ENCODE measurements at regions not wholly inside any gene's neighbourhood (a gene's known extent, or its start where the extent isn't known, plus 50 kb on each side); places are given as distances from the start of the nearest gene placed in this dataset.

DNA sequence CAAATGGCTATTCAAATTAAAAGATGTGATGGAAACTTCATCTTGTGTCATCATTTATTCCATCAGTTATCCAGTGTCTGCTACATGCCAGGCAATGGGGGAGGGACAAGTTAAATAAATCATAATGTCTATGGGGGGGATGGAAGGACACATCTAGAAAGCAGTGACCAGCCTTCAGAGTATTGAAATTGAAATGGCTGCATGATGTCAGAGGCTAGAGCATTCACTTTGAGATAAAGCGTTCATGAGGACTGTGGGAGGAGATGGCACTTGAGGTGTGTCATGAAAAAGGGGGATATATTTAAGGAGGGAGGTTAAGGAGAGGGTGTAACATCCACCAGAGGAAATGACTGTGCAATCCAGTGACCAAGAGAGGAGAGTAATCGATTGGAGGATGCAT, 50.6 kb downstream of the SLIT2 start:
- H3K27me3 Mint-ChIP-seq: no peaks in the 10 kb centered on the region
- no peaks in the 10 kb centered on the region for H3K9me3 Mint-ChIP-seq
- H3K4me1 Mint-ChIP-seq: no peaks in the 10 kb centered on the region
- ATAC-seq (replicated peaks): no peak
- H3K4me3 Mint-ChIP-seq: no peak overlapping the region
- no peak overlapping the region for H3K27ac Mint-ChIP-seq
- H3K36me3 Mint-ChIP-seq (ENCODE audit: low read depth): no peaks in the 10 kb centered on the region

DNA sequence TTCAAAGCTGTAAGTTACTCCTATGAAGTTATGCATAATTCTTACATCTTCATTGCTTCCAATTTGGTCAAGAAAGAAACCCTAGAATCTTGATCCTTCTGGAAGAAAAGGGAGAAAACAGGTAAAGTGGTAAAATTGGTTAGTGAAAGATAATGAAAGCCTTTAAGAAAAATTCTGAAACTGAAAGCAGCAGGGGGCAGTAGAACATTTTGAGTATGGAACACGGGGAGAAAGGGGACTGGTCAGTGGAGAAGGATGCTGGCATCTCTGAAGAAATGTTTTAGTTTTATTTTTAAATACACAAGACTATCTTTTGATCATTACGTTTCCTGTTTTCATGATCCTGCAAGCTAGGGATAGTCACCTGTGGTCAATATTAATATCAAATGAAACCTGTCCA, 54.3 kb downstream of the SLIT2 start:
- Mint-ChIP-seq H3K27me3 (no peaks in the 10 kb centered on the region), H3K36me3 (ENCODE audit: low read depth) (no peaks in the 10 kb centered on the region), H3K27ac (no peak overlapping the region), H3K4me3 (no peak overlapping the region), H3K9me3 (no peaks in the 10 kb centered on the region), H3K4me1 (no peaks in the 10 kb centered on the region)
- ATAC-seq (replicated peaks): no peak

DNA sequence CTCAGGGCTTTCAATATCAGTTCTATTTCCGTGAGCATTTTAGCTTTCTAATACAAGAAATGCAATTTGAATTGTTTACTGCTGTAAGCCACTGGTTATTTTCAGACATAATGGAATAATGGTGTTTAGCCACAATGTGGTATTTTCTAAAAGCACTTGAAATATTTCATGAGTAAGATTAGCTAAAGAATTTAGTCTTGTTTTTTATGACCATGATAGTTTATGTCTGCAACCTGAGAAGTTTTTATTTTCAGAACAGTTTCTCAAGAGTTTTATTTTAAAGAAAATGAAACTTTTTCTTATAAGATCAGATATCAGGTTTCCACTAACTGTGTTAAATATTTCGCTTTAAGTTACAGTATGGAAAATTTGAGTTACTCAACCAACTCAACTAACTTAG, 60.2 kb downstream of the SLIT2 start:
- H3K4me3 Mint-ChIP-seq: no peak overlapping the region
- no peak overlapping the region for H3K27ac Mint-ChIP-seq

GRCh38 chr4:20313237-20314030, 61.7 kb downstream of the SLIT2 start:
- Mint-ChIP-seq H3K36me3 (ENCODE audit: low read depth) (no peaks in the 10 kb centered on the region), H3K4me3 (no peak overlapping the region), H3K4me1 (no peaks in the 10 kb centered on the region), H3K9me3 (peaks cover 3% of the 10 kb centered on the region), H3K27ac (no peak overlapping the region), H3K27me3 (peaks cover 4% of the 10 kb centered on the region)
- ATAC-seq (replicated peaks): no peak

More for the DNA sequence above, 60.2 kb downstream of the SLIT2 start:
- Mint-ChIP-seq H3K27me3 (peaks cover 4% of the 10 kb centered on the region), H3K9me3 (peaks cover 3% of the 10 kb centered on the region), H3K36me3 (ENCODE audit: low read depth) (no peaks in the 10 kb centered on the region), H3K4me1 (no peaks in the 10 kb centered on the region)
- no peak for ATAC-seq (replicated peaks)

GRCh38 chr4:20317424-20317985, 65.8 kb downstream of the SLIT2 start:
- H3K4me3 Mint-ChIP-seq: no peak overlapping the region
- no peaks in the 10 kb centered on the region for H3K36me3 Mint-ChIP-seq (ENCODE audit: low read depth)
- peaks cover 3% of the 10 kb centered on the region for H3K9me3 Mint-ChIP-seq
- peaks cover 4% of the 10 kb centered on the region for H3K27me3 Mint-ChIP-seq
- no peak for ATAC-seq (replicated peaks)
- no peak overlapping the region for H3K27ac Mint-ChIP-seq
- no peaks in the 10 kb centered on the region for H3K4me1 Mint-ChIP-seq

- H3K27me3 Mint-ChIP-seq: peaks cover 4% of the 10 kb centered on the region
- no peak overlapping the region for H3K27ac Mint-ChIP-seq
- no peak overlapping the region for H3K4me3 Mint-ChIP-seq
- no peaks in the 10 kb centered on the region for H3K4me1 Mint-ChIP-seq
- no peaks in the 10 kb centered on the region for H3K36me3 Mint-ChIP-seq (ENCODE audit: low read depth)
- no peak for ATAC-seq (replicated peaks)
- peaks cover 3% of the 10 kb centered on the region for H3K9me3 Mint-ChIP-seq
These were observed 66.5 kb downstream of the SLIT2 start for GRCh38 chr4:20318001-20318908.

DNA sequence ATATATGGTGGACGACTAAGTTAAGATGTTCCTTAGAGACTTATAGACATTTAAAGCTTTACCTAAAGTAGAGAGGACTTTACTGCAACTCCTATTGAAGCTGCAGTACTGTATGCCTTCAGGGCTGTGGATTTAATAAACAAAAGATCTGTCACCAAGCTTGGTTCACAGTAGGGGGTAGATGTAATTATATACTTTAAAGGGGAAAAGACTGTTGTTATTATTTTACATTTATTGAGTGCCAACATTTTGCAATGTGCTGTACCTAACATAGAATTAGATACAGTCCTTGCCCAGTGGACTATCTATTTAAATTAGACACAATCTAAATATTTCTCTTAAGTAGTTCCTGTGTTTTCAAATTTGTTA, 67.2 kb downstream of the SLIT2 start:
- Mint-ChIP-seq H3K4me1 (no peaks in the 10 kb centered on the region), H3K9me3 (peaks cover 3% of the 10 kb centered on the region), H3K4me3 (no peak overlapping the region), H3K27ac (no peak overlapping the region), H3K36me3 (ENCODE audit: low read depth) (no peaks in the 10 kb centered on the region), H3K27me3 (peaks cover 4% of the 10 kb centered on the region)
- ATAC-seq (replicated peaks): no peak

DNA sequence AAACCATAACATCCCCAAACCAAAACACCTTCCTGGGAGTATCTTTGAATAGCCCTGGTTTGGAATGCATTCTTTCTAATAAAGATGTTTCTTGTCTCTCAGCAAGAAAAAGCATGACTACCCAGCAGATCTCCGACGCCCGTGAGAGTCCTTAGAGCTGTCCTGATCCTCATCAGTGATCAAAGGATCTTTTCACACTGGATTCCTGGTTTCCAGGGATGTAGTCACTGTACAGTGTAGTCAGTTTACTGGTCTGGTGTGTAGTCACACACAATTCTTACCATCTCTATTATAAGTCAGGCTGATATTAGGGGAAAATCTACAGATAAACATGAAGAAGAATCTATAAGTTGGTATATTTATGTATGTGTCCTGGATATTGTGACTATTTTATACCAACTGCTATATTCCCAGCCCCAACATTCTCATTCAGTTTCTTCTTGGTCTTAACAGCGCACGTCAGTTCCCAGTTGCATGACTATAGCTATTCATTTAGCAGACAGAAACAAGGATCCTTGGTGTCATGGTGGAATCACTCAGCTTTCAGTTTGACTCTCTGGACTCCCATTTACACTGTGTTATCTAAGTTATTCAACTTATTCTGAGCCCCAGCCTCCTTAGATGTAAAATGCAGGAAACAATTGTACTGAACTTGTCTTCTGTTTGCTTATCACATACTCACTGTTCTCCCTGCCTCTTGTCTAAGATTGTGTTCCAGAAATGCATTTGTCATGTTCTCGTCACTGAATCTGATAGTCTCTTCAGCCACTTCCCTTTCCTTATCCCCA, 68.3 kb downstream of the SLIT2 start:
- Mint-ChIP-seq H3K27me3 (peaks cover 4% of the 10 kb centered on the region), H3K9me3 (peaks cover 3% of the 10 kb centered on the region), H3K4me1 (no peaks in the 10 kb centered on the region), H3K36me3 (ENCODE audit: low read depth) (no peaks in the 10 kb centered on the region), H3K4me3 (no peak overlapping the region), H3K27ac (no peak overlapping the region)
- ATAC-seq (replicated peaks): no peak

DNA sequence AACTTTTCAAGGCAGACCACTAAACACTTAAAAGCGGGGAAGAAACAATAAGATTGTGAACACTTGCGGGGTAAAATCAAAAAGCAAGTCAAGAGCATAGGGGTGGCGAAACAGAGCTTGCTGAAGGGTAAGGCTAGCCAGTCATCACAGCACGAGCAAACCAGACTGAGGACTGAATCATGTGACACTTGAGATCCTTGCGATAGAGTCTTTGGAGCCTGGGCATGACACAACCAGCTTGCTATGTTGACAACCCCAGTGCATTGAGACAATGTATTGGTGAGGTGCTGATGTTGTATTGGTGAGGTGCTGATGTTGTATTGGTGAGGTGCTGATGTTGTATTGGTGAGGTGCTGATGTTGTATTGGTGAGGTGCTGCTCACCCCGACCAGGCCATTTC, 72.3 kb downstream of the SLIT2 start:
- no peaks in the 10 kb centered on the region for H3K9me3 Mint-ChIP-seq
- H3K27me3 Mint-ChIP-seq: peaks cover 4% of the 10 kb centered on the region
- no peaks in the 10 kb centered on the region for H3K4me1 Mint-ChIP-seq
- H3K4me3 Mint-ChIP-seq: no peak overlapping the region
- H3K36me3 Mint-ChIP-seq (ENCODE audit: low read depth): no peaks in the 10 kb centered on the region
- no peak overlapping the region for H3K27ac Mint-ChIP-seq
- ATAC-seq (replicated peaks): no peak

GRCh38 chr4:20326460-20326859, 74.8 kb downstream of the SLIT2 start:
- Mint-ChIP-seq H3K9me3 (no peaks in the 10 kb centered on the region), H3K27ac (no peak overlapping the region), H3K4me3 (no peak overlapping the region), H3K4me1 (no peaks in the 10 kb centered on the region), H3K27me3 (peaks cover 4% of the 10 kb centered on the region), H3K36me3 (ENCODE audit: low read depth) (no peaks in the 10 kb centered on the region)
- ATAC-seq (replicated peaks): no peak

- H3K36me3 Mint-ChIP-seq (ENCODE audit: low read depth): no peaks in the 10 kb centered on the region
- H3K27me3 Mint-ChIP-seq: peaks cover 5% of the 10 kb centered on the region
- peaks cover 1% of the 10 kb centered on the region for H3K9me3 Mint-ChIP-seq
- no peak overlapping the region for H3K27ac Mint-ChIP-seq
- H3K4me1 Mint-ChIP-seq: no peaks in the 10 kb centered on the region
- H3K4me3 Mint-ChIP-seq: no peak overlapping the region
- ATAC-seq (replicated peaks): no peak
These were observed 75.3 kb downstream of the SLIT2 start for GRCh38 chr4:20326977-20327376.

DNA sequence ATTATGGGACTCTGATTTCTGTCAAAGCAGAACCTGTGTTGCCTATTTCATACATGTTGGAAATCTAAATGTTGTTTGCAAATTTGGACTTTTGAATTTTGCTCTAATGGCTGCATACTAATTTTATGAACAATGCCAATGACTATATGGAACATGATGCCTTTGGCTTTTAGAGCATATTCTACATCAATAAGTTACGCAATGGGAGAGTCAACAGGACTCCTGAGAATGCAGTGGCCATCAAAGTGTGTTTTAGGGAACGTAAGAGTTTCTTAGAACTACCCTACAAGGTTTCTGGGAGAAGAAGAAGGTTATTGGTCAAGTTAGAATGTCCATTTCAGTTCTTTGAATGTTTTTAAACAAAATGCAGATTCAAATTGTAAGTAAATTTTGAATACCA, 76.1 kb downstream of the SLIT2 start:
- Mint-ChIP-seq H3K27me3 (peaks cover 7% of the 10 kb centered on the region), H3K36me3 (ENCODE audit: low read depth) (no peaks in the 10 kb centered on the region)

GRCh38 chr4:20331642-20332041, 79.9 kb downstream of the SLIT2 start:
- H3K27me3 Mint-ChIP-seq: peaks cover 7% of the 10 kb centered on the region

More for the DNA sequence above, 76.1 kb downstream of the SLIT2 start:
- Mint-ChIP-seq H3K4me3 (no peak overlapping the region), H3K27ac (no peak overlapping the region), H3K9me3 (peaks cover 3% of the 10 kb centered on the region), H3K4me1 (no peaks in the 10 kb centered on the region)
- ATAC-seq (replicated peaks): no peak

GRCh38 chr4:20333141-20333715, 81.5 kb downstream of the SLIT2 start:
- H3K4me3 Mint-ChIP-seq: no peak overlapping the region
- no peaks in the 10 kb centered on the region for H3K36me3 Mint-ChIP-seq (ENCODE audit: low read depth)
- ATAC-seq (replicated peaks): no peak
- H3K27ac Mint-ChIP-seq: no peak overlapping the region
- H3K27me3 Mint-ChIP-seq: peaks cover 7% of the 10 kb centered on the region
- no peaks in the 10 kb centered on the region for H3K4me1 Mint-ChIP-seq
- peaks cover 7% of the 10 kb centered on the region for H3K9me3 Mint-ChIP-seq

More at GRCh38 chr4:20331642-20332041, 79.9 kb downstream of the SLIT2 start:
- Mint-ChIP-seq H3K9me3 (peaks cover 3% of the 10 kb centered on the region), H3K4me1 (no peaks in the 10 kb centered on the region), H3K27ac (no peak overlapping the region), H3K36me3 (ENCODE audit: low read depth) (no peaks in the 10 kb centered on the region), H3K4me3 (no peak overlapping the region)
- ATAC-seq (replicated peaks): no peak

Data from activated T-helper 17 cell treated with anti-CD3 and anti-CD28 coated beads, Interleukin-2, amount 50 U/mL, for 72 hours (primary cell).